Tibial nerve (tissue), 3 donors: ENCODE measurements at regions not wholly inside any gene's neighbourhood (a gene's known extent, or its start where the extent isn't known, plus 50 kb on each side); places are given as distances from the start of the nearest gene placed in this dataset.

Experiments used
- CTCF ChIP-seq, 5 experiments: fragments of 200-600 bp in 3 of 5; fragments of 450-650 bp in 2 of 5; sonication (generic) in 3 of 5; IDR thresholded peaks; one replicate each; pipeline ENCODE4 v1.5.1; 2016 to 2019; ENCODE audit warnings: antibody characterized with exemption in 5 of 5, mild to moderate bottlenecking in 3 of 5, moderate library complexity in 2 of 5
- POLR2A ChIP-seq, 2 donors: fragments of 450-650 bp; IDR thresholded peaks; one replicate each; pipeline ENCODE4 v1.6.1; 2017; ENCODE audit warnings: antibody characterized with exemption in 2 of 2, mild to moderate bottlenecking in 2 of 2, moderate library complexity in 2 of 2

- TF ChIP-seq CTCF (IDR thresholded peaks at IDR 0.05): no peak
- no peak for TF ChIP-seq POLR2A (IDR thresholded peaks at IDR 0.05)
These were observed 139.1 kb upstream of the TIAM1 start for GRCh38 chr21:31483146-31483545.
